Neural cell (in vitro differentiated cells): ENCODE measurements at regions not wholly inside any gene's neighbourhood (a gene's known extent, or its start where the extent isn't known, plus 50 kb on each side); places are given as distances from the start of the nearest gene placed in this dataset.

Experiments
- CTCF ChIP-seq: fragments of 450-650 bp; IDR thresholded peaks from 2 replicates; pipeline ENCODE4 v1.5.1; 2014; ENCODE audit warnings: antibody characterized with exemption, mild to moderate bottlenecking, moderate library complexity; ENCODE audit not compliant: poor library complexity, severe bottlenecking
- EP300 ChIP-seq: fragments of 450-650 bp; conservative IDR thresholded peaks from 2 replicates; pipeline ENCODE4 v1.6.1; 2014; ENCODE audit warnings: antibody characterized with exemption, mild to moderate bottlenecking, moderate library complexity; ENCODE audit not compliant: poor library complexity, severe bottlenecking
- MXI1 ChIP-seq: fragments of 450-650 bp; conservative IDR thresholded peaks from 2 replicates; pipeline ENCODE4 v1.6.1; 2014; ENCODE audit warnings: antibody characterized with exemption, mild to moderate bottlenecking; ENCODE audit not compliant: poor library complexity, severe bottlenecking
- REST ChIP-seq: IDR thresholded peaks from 2 replicates; pipeline ENCODE4 v1.6.1; 2012; ENCODE audit warnings: borderline replicate concordance

GRCh38 chr10:9719246-9719645 lies 1298.4 kb upstream of the CELF2 start:
- no peak for TF ChIP-seq REST
- TF ChIP-seq EP300, result no peak
- TF ChIP-seq MXI1, result no peak
- TF ChIP-seq CTCF, result no peak
